ENCODE measurements at regions not wholly inside any gene's neighbourhood (a gene's known extent, or its start where the extent isn't known, plus 50 kb on each side); places are given as distances from the start of the nearest gene placed in this dataset.

DNA sequence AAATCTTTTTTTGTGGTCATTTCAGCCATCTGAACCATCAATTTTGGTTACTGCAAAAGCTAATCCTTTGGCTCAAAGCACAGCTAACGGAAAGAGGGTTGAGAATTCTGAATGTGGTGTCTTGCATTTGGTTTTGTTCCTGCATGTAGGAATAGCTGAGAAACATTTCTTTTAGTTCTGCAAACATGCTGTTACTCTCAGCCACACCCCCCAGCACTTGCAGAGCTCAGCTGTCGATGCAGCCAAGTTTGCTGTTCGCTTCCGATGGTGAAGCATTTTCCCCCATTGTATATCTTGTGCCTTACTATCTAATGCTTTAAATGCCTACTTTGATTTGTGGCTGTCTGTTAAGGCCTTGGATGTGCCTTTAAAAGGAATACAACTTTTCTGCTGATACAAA, 294.9 kb upstream of the FANCL start:
- H3K4me3 ChIP-seq = no peak overlapping the region
- DNase-seq = no peak
- no peak overlapping the region for H3K27ac ChIP-seq
- H3K27me3 ChIP-seq = no peaks in the 10 kb centered on the region
- no peaks in the 10 kb centered on the region for H3K9me3 ChIP-seq
- no peaks in the 10 kb centered on the region for H3K36me3 ChIP-seq
- H3K4me1 ChIP-seq = no peaks in the 10 kb centered on the region
- TF ChIP-seq CTCF (IDR thresholded peaks at IDR 0.05) = no peak
- TF ChIP-seq POLR2A (IDR thresholded peaks at IDR 0.05) = no peak

DNA sequence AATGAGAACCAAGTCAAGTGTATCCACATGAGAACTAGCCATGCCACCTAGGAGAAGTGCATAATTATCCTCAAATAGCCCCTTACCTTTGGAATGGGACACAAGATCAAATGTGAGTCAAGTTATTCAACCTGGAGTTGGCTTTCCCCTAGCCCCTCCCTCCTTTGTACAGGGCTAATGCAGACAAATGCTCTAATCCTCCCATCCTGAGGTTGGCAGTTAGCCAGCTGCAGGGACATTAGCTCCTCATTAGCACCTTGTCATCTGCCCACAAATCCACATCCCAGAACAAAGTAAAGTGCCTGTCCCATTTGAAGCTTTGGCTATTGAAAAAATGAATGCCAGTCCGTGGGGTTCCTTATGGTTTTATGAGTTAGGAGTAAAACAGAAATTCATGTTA, 294.1 kb upstream of the FANCL start:
- Histone ChIP-seq H3K4me3 (no peak overlapping the region), H3K9me3 (no peaks in the 10 kb centered on the region), H3K27ac (no peak overlapping the region), H3K36me3 (no peaks in the 10 kb centered on the region), H3K27me3 (no peaks in the 10 kb centered on the region), H3K4me1 (no peaks in the 10 kb centered on the region)
- TF ChIP-seq POLR2A (IDR thresholded peaks at IDR 0.05) (no peak), CTCF (IDR thresholded peaks at IDR 0.05) (no peak)
- DNase-seq = no peak

DNA sequence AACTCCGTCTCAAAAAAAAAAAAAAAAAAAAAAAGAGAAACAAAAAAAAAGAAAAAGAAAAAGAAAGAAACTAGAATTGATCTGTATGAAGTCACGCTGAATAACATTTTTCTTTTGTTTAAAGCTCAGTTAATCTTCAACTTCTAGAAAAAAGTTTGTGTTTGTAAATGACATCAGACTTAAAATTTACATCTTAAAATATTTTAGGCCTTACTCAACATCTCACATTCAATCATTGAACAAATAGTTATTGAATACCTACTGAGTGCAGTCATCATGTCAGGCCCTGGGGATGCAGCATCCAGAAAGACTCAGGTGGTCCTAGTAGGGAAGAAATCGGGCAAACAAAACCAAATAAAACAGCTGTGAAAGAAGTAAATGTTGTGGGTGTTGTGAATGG, 292.3 kb upstream of the FANCL start:
- no peak overlapping the region for H3K27ac ChIP-seq
- TF ChIP-seq POLR2A (IDR thresholded peaks at IDR 0.05) = no peak
- TF ChIP-seq CTCF (IDR thresholded peaks at IDR 0.05) = no peak
- no peaks in the 10 kb centered on the region for H3K27me3 ChIP-seq

GRCh38 chr2:58532641-58533040, 291.5 kb upstream of the FANCL start:
- TF ChIP-seq CTCF (IDR thresholded peaks at IDR 0.05) = no peak
- no peak for TF ChIP-seq POLR2A (IDR thresholded peaks at IDR 0.05)
- Histone ChIP-seq H3K4me1 (no peaks in the 10 kb centered on the region), H3K27ac (no peak overlapping the region), H3K27me3 (no peaks in the 10 kb centered on the region), H3K9me3 (no peaks in the 10 kb centered on the region), H3K36me3 (no peaks in the 10 kb centered on the region), H3K4me3 (no peak overlapping the region)
- no peak for DNase-seq

More for the DNA sequence above, 292.3 kb upstream of the FANCL start:
- DNase-seq = no peak
- no peaks in the 10 kb centered on the region for H3K9me3 ChIP-seq
- no peaks in the 10 kb centered on the region for H3K36me3 ChIP-seq
- H3K4me1 ChIP-seq = no peaks in the 10 kb centered on the region
- H3K4me3 ChIP-seq = no peak overlapping the region

DNA sequence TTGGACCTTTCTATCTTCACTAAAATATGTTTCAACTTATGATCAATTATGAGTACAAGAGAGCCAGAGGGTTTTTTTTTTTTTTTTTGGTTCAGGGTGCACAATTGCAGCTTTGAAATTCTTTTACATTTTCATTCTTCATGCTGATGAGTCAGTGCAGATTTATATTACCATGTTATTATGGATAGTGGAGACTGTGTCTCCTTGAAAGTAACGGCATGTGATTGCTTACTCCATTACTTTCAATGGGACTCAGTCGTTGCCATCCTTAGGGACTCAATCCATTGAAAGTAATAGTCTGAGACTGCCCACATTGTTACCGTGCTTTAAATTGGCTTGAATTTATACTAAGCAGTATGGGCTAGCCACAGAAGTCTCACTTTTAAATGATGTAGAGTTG, 286.5 kb upstream of the FANCL start:
- Histone ChIP-seq H3K4me1 (no peaks in the 10 kb centered on the region), H3K27me3 (no peaks in the 10 kb centered on the region)

More for the DNA sequence above, 286.5 kb upstream of the FANCL start:
- H3K9me3 ChIP-seq = no peaks in the 10 kb centered on the region
- TF ChIP-seq CTCF (IDR thresholded peaks at IDR 0.05) (no peak), POLR2A (IDR thresholded peaks at IDR 0.05) (no peak)
- no peak for DNase-seq
- no peaks in the 10 kb centered on the region for H3K36me3 ChIP-seq
- H3K27ac ChIP-seq = no peak overlapping the region
- H3K4me3 ChIP-seq = no peak overlapping the region

Data from Peyer's patch (tissue), 4 donors.